Osteocyte (in vitro differentiated cells): ENCODE measurements at regions not wholly inside any gene's neighbourhood (a gene's known extent, or its start where the extent isn't known, plus 50 kb on each side); places are given as distances from the start of the nearest gene placed in this dataset.
A peak's percentile ranks its signal among the peaks of the same experiment; 100 is the strongest.

Experiments
- DNase-seq: peaks from one replicate; pipeline ENCODE4 v3.0.0; 2021; ENCODE audit warnings: mixed read lengths; ENCODE audit not compliant: unreplicated experiment; ENCODE audit errors: extremely low spot score
- H3K27ac Mint-ChIP-seq: one replicate; pipeline ENCODE4 v1.8.0; 2021; ENCODE audit warnings: mild to moderate bottlenecking, mixed read lengths; ENCODE audit not compliant: unreplicated experiment
- H3K27me3 Mint-ChIP-seq: one replicate; pipeline ENCODE4 v1.8.0; 2021; ENCODE audit warnings: mixed read lengths; ENCODE audit not compliant: unreplicated experiment
- H3K36me3 Mint-ChIP-seq: one replicate; pipeline ENCODE4 v1.8.0; 2021; ENCODE audit warnings: mixed read lengths; ENCODE audit not compliant: unreplicated experiment
- H3K4me1 Mint-ChIP-seq: one replicate; pipeline ENCODE4 v1.8.0; 2021; ENCODE audit warnings: mixed read lengths; ENCODE audit not compliant: unreplicated experiment
- H3K4me3 Mint-ChIP-seq: one replicate; pipeline ENCODE4 v1.8.0; 2021; ENCODE audit warnings: mild to moderate bottlenecking, moderate library complexity, mixed read lengths; ENCODE audit not compliant: unreplicated experiment
- H3K9me3 Mint-ChIP-seq: one replicate; pipeline ENCODE4 v1.8.0; 2021; ENCODE audit warnings: mixed read lengths; ENCODE audit not compliant: unreplicated experiment
- CTCF ChIP-seq: fragments of 200-600 bp; sonication (generic); IDR thresholded peaks from 2 replicates; pipeline ENCODE4 v1.5.0; 2021; ENCODE audit warnings: antibody characterized with exemption, mild to moderate bottlenecking, moderate library complexity

- no peaks in the 10 kb centered on the region for H3K4me1 Mint-ChIP-seq
- H3K9me3 Mint-ChIP-seq: no peaks in the 10 kb centered on the region
- H3K36me3 Mint-ChIP-seq: no peaks in the 10 kb centered on the region
- peak; percentile 62 for DNase-seq
- peaks cover 5% of the 10 kb centered on the region for H3K27me3 Mint-ChIP-seq
- no peak overlapping the region for H3K27ac Mint-ChIP-seq
- no peak overlapping the region for H3K4me3 Mint-ChIP-seq
- no peak for TF ChIP-seq CTCF
Observed at GRCh38 chr1:29789221-29789909, 553.0 kb downstream of the PTPRU start.

- DNase-seq: peak; percentile 73
- Mint-ChIP-seq H3K4me1 (no peaks in the 10 kb centered on the region), H3K9me3 (no peaks in the 10 kb centered on the region), H3K27ac (no peak overlapping the region), H3K27me3 (peaks cover 5% of the 10 kb centered on the region), H3K4me3 (no peak overlapping the region), H3K36me3 (no peaks in the 10 kb centered on the region)
- TF ChIP-seq CTCF: no peak
Observed at GRCh38 chr1:29786791-29787732, 550.7 kb downstream of the PTPRU start.

- Mint-ChIP-seq H3K36me3 (no peaks in the 10 kb centered on the region), H3K4me1 (no peaks in the 10 kb centered on the region), H3K4me3 (no peak overlapping the region), H3K27ac (no peak overlapping the region), H3K27me3 (peaks cover 5% of the 10 kb centered on the region), H3K9me3 (no peaks in the 10 kb centered on the region)
- peak; percentile 75 for DNase-seq
- no peak for TF ChIP-seq CTCF
Observed at GRCh38 chr1:29786195-29786594, 549.9 kb downstream of the PTPRU start.

GRCh38 chr1:29785554-29785953 is 549.2 kb downstream of the PTPRU start:
- DNase-seq: peak; percentile 59
- H3K27ac Mint-ChIP-seq: no peak overlapping the region
- peaks cover 5% of the 10 kb centered on the region for H3K27me3 Mint-ChIP-seq
- H3K4me1 Mint-ChIP-seq: no peaks in the 10 kb centered on the region
- H3K36me3 Mint-ChIP-seq: no peaks in the 10 kb centered on the region
- TF ChIP-seq CTCF: no peak
- H3K4me3 Mint-ChIP-seq: no peak overlapping the region
- H3K9me3 Mint-ChIP-seq: no peaks in the 10 kb centered on the region

GRCh38 chr1:29785137-29785527 is 548.8 kb downstream of the PTPRU start:
- Mint-ChIP-seq H3K4me1 (no peaks in the 10 kb centered on the region), H3K27ac (no peak overlapping the region), H3K27me3 (peaks cover 4% of the 10 kb centered on the region)

More at GRCh38 chr1:29785137-29785527, 548.8 kb downstream of the PTPRU start:
- peak; percentile 75 for DNase-seq
- H3K4me3 Mint-ChIP-seq: no peak overlapping the region
- H3K9me3 Mint-ChIP-seq: no peaks in the 10 kb centered on the region
- no peak for TF ChIP-seq CTCF
- H3K36me3 Mint-ChIP-seq: no peaks in the 10 kb centered on the region
